ENCODE measurements at regions not wholly inside any gene's neighbourhood (a gene's known extent, or its start where the extent isn't known, plus 50 kb on each side); places are given as distances from the start of the nearest gene placed in this dataset.

- WGBS: 90% methylated on average over 10 of the region's 10 CpGs
- H3K9ac ChIP-seq (ENCODE audit: low read depth in 1 of 2, low read length in 2 of 2): no peak overlapping the region
- no peaks in the 10 kb centered on the region for H3K36me3 ChIP-seq (ENCODE audit: control insufficient read depth in 4 of 4, insufficient read depth in 3 of 4, low read depth in 1 of 4, low read length in 3 of 4)
- no peak for DNase-seq (ENCODE audit: low spot score)
- TF ChIP-seq FOXA1 (IDR thresholded peaks at IDR 0.05) (no peak), SP1 (IDR thresholded peaks at IDR 0.05) (no peak), EGR1 (IDR thresholded peaks at IDR 0.05; ENCODE audit: low read depth in 2 of 2) (no peak), REST (IDR thresholded peaks at IDR 0.05) (no peak), HNF4A (conservative IDR thresholded peaks at IDR 0.05) (no peak), JUND (IDR thresholded peaks at IDR 0.05) (no peak), ZBTB33 (IDR thresholded peaks at IDR 0.05) (no peak), HNF4G (IDR thresholded peaks at IDR 0.05) (no peak)
- H3K27me3 ChIP-seq (ENCODE audit: control insufficient read depth in 4 of 4, insufficient read depth in 4 of 4, low read length in 3 of 4): no peaks in the 10 kb centered on the region
- no peaks in the 10 kb centered on the region for H3K9me3 ChIP-seq (ENCODE audit: control insufficient read depth in 4 of 4, low read length in 3 of 4)
- H3K4me1 ChIP-seq (ENCODE audit: control insufficient read depth in 4 of 4, insufficient read depth in 4 of 4, low read length in 3 of 4): no peaks in the 10 kb centered on the region
- no peak overlapping the region for H3K27ac ChIP-seq (ENCODE audit: low read depth in 1 of 2, low read length in 2 of 2)
- H3K4me3 ChIP-seq (ENCODE audit: low read depth in 1 of 3, low read length in 3 of 3): no peak overlapping the region
These were observed 69.8 kb upstream of the NKX2-2 start for GRCh38 chr20:21583486-21584168.

GRCh38 chr20:21577551-21577950 is 63.7 kb upstream of the NKX2-2 start:
- no peak for DNase-seq (ENCODE audit: low spot score)
- TF ChIP-seq RAD21 (IDR thresholded peaks at IDR 0.05): no peak
- TF ChIP-seq RXRA (IDR thresholded peaks at IDR 0.05): no peak
- TF ChIP-seq SP1 (IDR thresholded peaks at IDR 0.05): no peak
- no peak for TF ChIP-seq NR2F2 (IDR thresholded peaks at IDR 0.05)
- H3K27me3 ChIP-seq (ENCODE audit: control insufficient read depth in 4 of 4, insufficient read depth in 4 of 4, low read length in 3 of 4): no peaks in the 10 kb centered on the region
- H3K4me3 ChIP-seq (ENCODE audit: low read depth in 1 of 3, low read length in 3 of 3): no peak overlapping the region
- H3K9me3 ChIP-seq (ENCODE audit: control insufficient read depth in 4 of 4, low read length in 3 of 4): no peaks in the 10 kb centered on the region
- no peaks in the 10 kb centered on the region for H3K4me1 ChIP-seq (ENCODE audit: control insufficient read depth in 4 of 4, insufficient read depth in 4 of 4, low read length in 3 of 4)
- 81% methylated on average over 4 of the region's 4 CpGs for WGBS
- no peak overlapping the region for H3K27ac ChIP-seq (ENCODE audit: low read depth in 1 of 2, low read length in 2 of 2)
- no peak overlapping the region for H3K9ac ChIP-seq (ENCODE audit: low read depth in 1 of 2, low read length in 2 of 2)
- H3K36me3 ChIP-seq (ENCODE audit: control insufficient read depth in 4 of 4, insufficient read depth in 3 of 4, low read depth in 1 of 4, low read length in 3 of 4): no peaks in the 10 kb centered on the region

GRCh38 chr20:21575981-21576740 is 62.3 kb upstream of the NKX2-2 start:
- 65% methylated on average over 5 of the region's 5 CpGs for WGBS
- Histone ChIP-seq H3K27ac (ENCODE audit: low read depth in 1 of 2, low read length in 2 of 2) (no peak overlapping the region), H3K9me3 (ENCODE audit: control insufficient read depth in 4 of 4, low read length in 3 of 4) (no peaks in the 10 kb centered on the region), H3K4me3 (ENCODE audit: low read depth in 1 of 3, low read length in 3 of 3) (no peak overlapping the region), H3K36me3 (ENCODE audit: control insufficient read depth in 4 of 4, insufficient read depth in 3 of 4, low read depth in 1 of 4, low read length in 3 of 4) (no peaks in the 10 kb centered on the region), H3K9ac (ENCODE audit: low read depth in 1 of 2, low read length in 2 of 2) (no peak overlapping the region), H3K27me3 (ENCODE audit: control insufficient read depth in 4 of 4, insufficient read depth in 4 of 4, low read length in 3 of 4) (no peaks in the 10 kb centered on the region), H3K4me1 (ENCODE audit: control insufficient read depth in 4 of 4, insufficient read depth in 4 of 4, low read length in 3 of 4) (peaks cover 0 to 8% (median 6%) of the 10 kb centered on the region in 4 donors)
- TF ChIP-seq RAD21 (IDR thresholded peaks at IDR 0.05) (no peak), EGR1 (IDR thresholded peaks at IDR 0.05; ENCODE audit: low read depth in 2 of 2) (no peak), ATF3 (IDR thresholded peaks at IDR 0.05) (no peak), TAF1 (conservative IDR thresholded peaks at IDR 0.05) (no peak), MAX (IDR thresholded peaks at IDR 0.05) (no peak), SP1 (IDR thresholded peaks at IDR 0.05) (no peak), ZBTB33 (IDR thresholded peaks at IDR 0.05) (no peak), HNF4G (IDR thresholded peaks at IDR 0.05) (no peak), GABPA (IDR thresholded peaks at IDR 0.05 in 1 of 2, conservative IDR thresholded peaks at IDR 0.05 in 1 of 2) (no peak), YY1 (IDR thresholded peaks at IDR 0.05) (no peak), JUND (IDR thresholded peaks at IDR 0.05) (no peak)
- DNase-seq (ENCODE audit: low spot score): no peak
